ENCODE measurements at regions not wholly inside any gene's neighbourhood (a gene's known extent, or its start where the extent isn't known, plus 50 kb on each side); places are given as distances from the start of the nearest gene placed in this dataset.
"Not testable (repeated sequence)": the region's sequence is repeated elsewhere in the genome, so short reads cannot be mapped to it uniquely, and the experiment has no call there.

- DNase-seq, H3K36me3 Mint-ChIP-seq, H3K9me3 Mint-ChIP-seq, POLR2A ChIA-PET: not testable (repeated sequence)
- Mint-ChIP-seq H3K27me3 (peaks cover 11% of the 10 kb centered on the region), H3K4me1 (peaks cover 13% of the 10 kb centered on the region), H3K4me3 (peak overlapping the region; percentile 58), H3K27ac (peak overlapping the region; percentile 11)
- ATAC-seq (ENCODE audit: low read depth), result peak; percentile 51
Measured at GRCh38 chr1:211890091-211890995, 59.8 kb upstream of the LPGAT1 start.

DNA sequence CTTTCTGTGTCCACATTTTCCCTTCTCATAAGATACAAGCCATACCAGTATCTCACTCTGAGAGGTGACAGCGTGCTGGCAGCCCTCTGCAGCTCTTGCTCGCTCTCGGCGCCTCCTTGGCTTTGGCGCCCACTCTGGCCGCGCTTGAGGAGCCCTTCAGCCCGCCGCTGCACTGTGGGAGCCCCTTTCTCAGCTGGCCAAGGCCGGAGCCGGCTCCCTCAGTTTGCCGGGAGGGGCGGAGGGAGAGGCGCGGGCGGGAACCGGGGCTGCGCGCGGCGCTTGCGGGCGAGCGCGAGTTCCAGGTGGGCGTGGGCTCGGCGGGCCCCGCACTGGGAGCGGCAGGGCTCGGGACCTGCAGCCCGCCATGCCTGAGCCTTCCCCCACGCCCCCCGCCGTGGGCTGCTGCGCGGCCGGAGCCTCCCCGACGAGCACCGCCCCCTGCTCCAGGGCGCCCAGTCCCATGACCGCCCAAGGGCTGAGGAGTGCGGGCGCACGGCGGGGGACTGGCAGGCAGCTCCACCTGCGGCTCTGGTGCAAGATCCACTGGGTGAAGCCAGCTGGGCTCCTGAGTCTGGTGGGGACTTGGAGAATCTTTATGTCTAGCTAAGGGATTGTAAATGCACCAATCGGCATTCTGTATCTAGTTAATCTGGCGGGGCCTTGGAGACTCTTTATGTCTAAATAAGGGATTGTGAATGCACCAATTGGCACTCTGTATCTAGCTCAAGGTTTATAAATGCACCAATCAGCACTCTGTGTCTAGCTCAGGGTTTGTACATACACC lies 58.9 kb upstream of the LPGAT1 start:
- POLR2A ChIA-PET, H3K9me3 Mint-ChIP-seq: not testable (repeated sequence)

DNA sequence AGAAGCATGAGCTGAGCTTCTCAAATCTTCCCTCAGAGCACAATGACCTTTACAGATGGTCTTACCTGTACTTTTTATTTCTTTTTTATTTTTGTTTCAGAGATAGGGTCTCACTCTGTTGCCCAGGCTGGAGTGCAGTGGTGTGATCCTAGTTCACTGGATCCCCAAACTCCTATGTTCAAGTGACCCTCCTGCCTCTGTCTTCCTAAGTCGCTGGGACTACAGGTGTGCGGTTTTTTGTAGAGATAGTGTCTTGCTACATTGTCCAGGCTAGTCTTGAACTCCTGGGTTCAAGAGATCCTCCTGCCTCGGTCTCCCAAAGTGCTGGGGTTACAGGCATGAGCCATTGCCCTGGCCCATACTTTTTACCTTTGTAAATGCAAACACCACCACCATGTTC lies 56.0 kb upstream of the LPGAT1 start:
- no peak overlapping the region for H3K4me3 Mint-ChIP-seq
- ATAC-seq (ENCODE audit: low read depth) (no peak), DNase-seq (no peak)
- H3K27me3 Mint-ChIP-seq, result peaks cover 13% of the 10 kb centered on the region
- POLR2A ChIA-PET, result no interaction called here
- H3K9me3 Mint-ChIP-seq, result peaks cover under 1% of the 10 kb centered on the region
- peaks cover 23% of the 10 kb centered on the region for H3K4me1 Mint-ChIP-seq
- H3K36me3 Mint-ChIP-seq, result peaks cover 2% of the 10 kb centered on the region
- H3K27ac Mint-ChIP-seq, result no peak overlapping the region

More for the DNA sequence above, 58.9 kb upstream of the LPGAT1 start:
- not testable (repeated sequence) for H3K36me3 Mint-ChIP-seq; DNase-seq; ATAC-seq (ENCODE audit: low read depth)
- Mint-ChIP-seq H3K4me3 (peak overlapping the region; percentile 58), H3K27ac (peak overlapping the region; percentile 38), H3K4me1 (peaks cover 14% of the 10 kb centered on the region), H3K27me3 (peaks cover 13% of the 10 kb centered on the region)

DNA sequence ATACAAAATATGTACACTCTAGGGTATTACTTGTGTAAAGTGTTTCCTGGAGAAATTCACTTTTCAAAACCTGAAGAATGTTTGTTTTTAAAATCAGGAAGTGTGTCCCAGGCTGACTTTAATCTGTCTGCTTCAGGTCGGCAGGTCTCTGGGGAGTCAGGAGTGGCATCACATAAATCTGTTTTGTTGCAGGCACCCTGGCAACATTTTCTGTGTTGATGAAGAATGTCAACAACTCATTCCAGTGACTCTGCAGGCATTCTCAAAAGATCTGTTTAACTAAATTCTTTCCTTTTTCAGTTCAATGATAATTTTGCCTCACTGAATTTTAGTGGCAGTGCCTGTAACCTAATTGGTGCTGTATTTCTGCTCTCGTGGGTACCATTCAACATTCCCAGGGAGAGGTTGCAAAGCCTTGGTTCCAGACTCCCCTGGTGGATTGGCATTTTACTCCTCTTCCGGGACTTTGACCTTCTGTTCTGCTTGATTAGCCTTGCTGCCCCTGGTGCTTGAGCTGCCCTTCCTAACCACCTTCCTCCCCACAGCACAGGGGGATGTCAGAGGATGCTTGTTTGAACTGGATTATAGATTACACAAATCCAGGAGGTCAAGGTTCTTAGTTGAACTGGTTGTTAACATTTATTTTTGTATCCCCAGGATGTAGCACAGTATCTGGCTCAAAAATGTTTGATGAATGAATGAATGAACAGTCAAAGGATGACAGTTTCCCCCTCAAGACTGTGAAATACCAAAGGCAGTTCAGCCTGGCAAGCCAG lies 55.4 kb upstream of the LPGAT1 start:
- POLR2A ChIA-PET, result no interaction called here
- H3K4me1 Mint-ChIP-seq, result peaks cover 23% of the 10 kb centered on the region
- H3K27ac Mint-ChIP-seq, result no peak overlapping the region
- peaks cover 6% of the 10 kb centered on the region for H3K36me3 Mint-ChIP-seq
- H3K4me3 Mint-ChIP-seq, result no peak overlapping the region
- H3K27me3 Mint-ChIP-seq, result peaks cover 13% of the 10 kb centered on the region
- DNase-seq (no peak), ATAC-seq (ENCODE audit: low read depth) (no peak)
- H3K9me3 Mint-ChIP-seq, result peaks cover 4% of the 10 kb centered on the region

GRCh38 chr1:211882381-211883004 lies 51.9 kb upstream of the LPGAT1 start:
- POLR2A ChIA-PET, result no interaction called here
- Mint-ChIP-seq H3K27ac (peak overlapping the region; percentile 7), H3K4me1 (peaks cover 15% of the 10 kb centered on the region), H3K4me3 (peak overlapping the region; percentile 20), H3K27me3 (peaks cover 13% of the 10 kb centered on the region), H3K36me3 (peaks cover 9% of the 10 kb centered on the region), H3K9me3 (peaks cover 6% of the 10 kb centered on the region)
- no peak for ATAC-seq (ENCODE audit: low read depth)
- no peak for DNase-seq

All from activated naive CD8-positive, alpha-beta T cell treated with anti-CD3 and anti-CD28 coated beads, Interleukin-2, amount 10 ng/mL, durations not matched to agents 7 days and 5 days (primary cell).